ENCODE measurements at regions not wholly inside any gene's neighbourhood (a gene's known extent, or its start where the extent isn't known, plus 50 kb on each side); places are given as distances from the start of the nearest gene placed in this dataset.

DNA sequence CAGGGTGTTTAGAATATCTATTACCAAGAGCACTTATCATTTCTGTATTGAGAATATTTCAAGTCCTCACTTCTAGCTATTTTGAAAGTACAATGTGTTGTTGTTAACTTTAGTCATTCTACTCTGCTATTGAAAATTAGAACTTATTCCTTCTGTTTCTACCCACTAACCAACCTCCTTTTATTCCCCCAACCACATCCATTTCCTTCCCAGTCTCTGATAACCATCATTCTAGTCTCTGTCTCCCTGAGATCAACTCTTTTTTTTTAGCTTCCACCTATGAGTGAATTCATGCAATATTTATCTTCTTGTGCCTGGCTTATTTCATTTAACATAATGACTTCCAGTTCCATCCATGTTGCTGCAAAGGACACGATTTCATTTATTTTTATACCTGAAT lies 290.6 kb upstream of the OR4E1 start:
- H3K9me3 ChIP-seq = no peaks in the 10 kb centered on the region
- H3K27ac ChIP-seq = no peak overlapping the region

DNA sequence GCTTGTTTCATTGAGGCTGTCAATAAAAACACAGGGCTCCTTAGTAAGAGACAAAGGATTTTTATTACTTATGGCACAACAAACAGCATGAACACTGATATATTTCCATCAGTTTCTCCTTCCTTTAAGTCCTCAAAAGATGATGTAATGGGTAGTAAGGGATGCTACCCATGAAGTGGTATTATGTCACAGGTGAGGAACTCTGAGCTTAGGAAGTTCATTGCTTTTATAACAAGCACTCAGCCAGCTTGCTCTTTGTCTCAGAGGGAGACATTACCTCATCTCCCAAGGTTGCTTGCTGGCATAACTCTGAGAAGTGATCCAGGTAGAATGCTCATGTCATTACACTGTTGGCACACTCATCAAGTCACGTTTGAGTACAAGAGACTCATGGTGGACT lies 287.0 kb upstream of the OR4E1 start:
- no peak overlapping the region for H3K27ac ChIP-seq
- no peaks in the 10 kb centered on the region for H3K9me3 ChIP-seq
- 9 to 20% methylated on average over 1 of the region's 1 CpG for WGBS, 2 donors

More for the DNA sequence above, 290.6 kb upstream of the OR4E1 start:
- 67 to 82% methylated on average over 1 of the region's 1 CpG for WGBS, 2 donors
- Histone ChIP-seq H3K4me3 (replicated peaks in 1 of 3) (no peak overlapping the region), H3K27me3 (no peaks in the 10 kb centered on the region), H3K4me1 (no peaks in the 10 kb centered on the region), H3K36me3 (no peaks in the 10 kb centered on the region)
- intact Hi-C loops (cut with DNase I) = no loop called here
- DNase-seq = no peak
- no peak for TF ChIP-seq POLR2A (IDR thresholded peaks at IDR 0.05)
- TF ChIP-seq, protein P1, sequence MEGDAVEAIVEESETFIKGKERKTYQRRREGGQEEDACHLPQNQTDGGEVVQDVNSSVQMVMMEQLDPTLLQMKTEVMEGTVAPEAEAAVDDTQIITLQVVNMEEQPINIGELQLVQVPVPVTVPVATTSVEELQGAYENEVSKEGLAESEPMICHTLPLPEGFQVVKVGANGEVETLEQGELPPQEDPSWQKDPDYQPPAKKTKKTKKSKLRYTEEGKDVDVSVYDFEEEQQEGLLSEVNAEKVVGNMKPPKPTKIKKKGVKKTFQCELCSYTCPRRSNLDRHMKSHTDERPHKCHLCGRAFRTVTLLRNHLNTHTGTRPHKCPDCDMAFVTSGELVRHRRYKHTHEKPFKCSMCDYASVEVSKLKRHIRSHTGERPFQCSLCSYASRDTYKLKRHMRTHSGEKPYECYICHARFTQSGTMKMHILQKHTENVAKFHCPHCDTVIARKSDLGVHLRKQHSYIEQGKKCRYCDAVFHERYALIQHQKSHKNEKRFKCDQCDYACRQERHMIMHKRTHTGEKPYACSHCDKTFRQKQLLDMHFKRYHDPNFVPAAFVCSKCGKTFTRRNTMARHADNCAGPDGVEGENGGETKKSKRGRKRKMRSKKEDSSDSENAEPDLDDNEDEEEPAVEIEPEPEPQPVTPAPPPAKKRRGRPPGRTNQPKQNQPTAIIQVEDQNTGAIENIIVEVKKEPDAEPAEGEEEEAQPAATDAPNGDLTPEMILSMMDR (IDR thresholded peaks at IDR 0.05) = no peak

DNA sequence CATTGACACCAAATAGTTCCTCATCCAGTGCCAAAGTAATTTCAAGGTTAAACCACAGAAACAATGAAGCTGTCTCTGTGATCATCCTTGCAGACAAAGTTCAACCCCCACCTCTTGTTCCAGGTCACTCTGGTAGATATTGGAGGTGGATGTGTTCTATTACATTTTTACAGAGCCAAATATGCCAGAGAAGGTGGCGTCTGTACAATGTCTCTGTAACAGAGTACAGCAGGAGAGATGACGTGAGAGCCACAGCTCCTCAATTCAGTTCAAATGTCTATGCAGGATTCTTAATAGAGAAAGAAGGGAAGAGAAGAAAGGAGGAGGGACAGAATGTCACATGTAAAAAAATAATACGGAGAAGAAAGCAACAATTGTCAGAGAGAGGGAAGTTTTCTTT lies 268.3 kb upstream of the OR4E1 start:
- H3K36me3 ChIP-seq = no peaks in the 10 kb centered on the region

More for the DNA sequence above, 287.0 kb upstream of the OR4E1 start:
- no peak for DNase-seq
- intact Hi-C loops (cut with DNase I) = no loop called here
- no peaks in the 10 kb centered on the region for H3K27me3 ChIP-seq
- TF ChIP-seq, protein P1 (IDR thresholded peaks at IDR 0.05) = no peak
- no peaks in the 10 kb centered on the region for H3K4me1 ChIP-seq
- H3K4me3 ChIP-seq (replicated peaks in 1 of 3) = no peak overlapping the region
- no peaks in the 10 kb centered on the region for H3K36me3 ChIP-seq

DNA sequence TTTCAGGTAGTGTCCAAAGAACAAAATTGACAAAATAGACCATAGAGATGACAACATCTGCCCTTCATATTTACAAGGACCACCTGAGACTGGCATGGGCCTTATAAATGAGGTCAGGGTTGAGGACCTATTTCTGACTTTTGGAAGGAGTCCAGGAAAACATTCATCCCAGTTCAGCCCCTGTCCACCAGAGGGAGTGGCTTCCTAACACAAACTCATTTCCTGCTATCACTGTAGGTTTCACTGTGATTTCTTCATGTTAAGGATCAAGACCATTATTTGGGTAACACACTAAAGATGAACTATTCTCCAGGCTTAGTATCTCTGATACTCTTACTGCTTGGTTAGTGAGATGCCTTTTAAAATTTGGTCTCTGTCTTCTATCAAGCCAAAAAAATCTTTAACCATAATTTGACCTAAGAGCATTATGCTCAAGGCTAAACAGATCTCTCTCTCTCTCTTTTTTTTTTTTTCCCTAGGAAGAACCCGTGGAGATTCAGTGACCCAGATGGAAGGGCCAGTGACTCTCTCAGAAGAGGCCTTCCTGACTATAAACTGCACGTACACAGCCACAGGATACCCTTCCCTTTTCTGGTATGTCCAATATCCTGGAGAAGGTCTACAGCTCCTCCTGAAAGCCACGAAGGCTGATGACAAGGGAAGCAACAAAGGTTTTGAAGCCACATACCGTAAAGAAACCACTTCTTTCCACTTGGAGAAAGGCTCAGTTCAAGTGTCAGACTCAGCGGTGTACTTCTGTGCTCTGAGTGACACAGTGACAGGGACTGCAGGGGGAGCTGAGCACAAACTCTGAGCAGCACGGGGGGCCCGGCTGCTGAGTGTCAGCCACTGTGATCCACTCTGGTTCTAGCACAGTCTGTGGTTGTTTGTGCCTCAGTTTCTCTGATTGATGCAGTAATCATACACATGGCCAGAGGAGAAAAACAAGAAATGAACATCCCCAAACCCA lies 267.6 kb upstream of the OR4E1 start:
- no peak for TF ChIP-seq POLR2A (IDR thresholded peaks at IDR 0.05)
- TF ChIP-seq, protein P1 (IDR thresholded peaks at IDR 0.05) = peak in 3 of 6 experiments; percentile 12 to 42 (median 21)
- Histone ChIP-seq H3K27me3 (no peaks in the 10 kb centered on the region), H3K4me1 (no peaks in the 10 kb centered on the region), H3K4me3 (replicated peaks in 1 of 3) (no peak overlapping the region), H3K9me3 (no peaks in the 10 kb centered on the region), H3K36me3 (no peaks in the 10 kb centered on the region), H3K27ac (no peak overlapping the region)
- DNase-seq = peak; percentile 7 to 13
- 27 to 29% methylated on average over 7 of the region's 7 CpGs for WGBS, 2 donors
- intact Hi-C loops (cut with DNase I) = no loop called here

More for the DNA sequence above, 268.3 kb upstream of the OR4E1 start:
- intact Hi-C loops (cut with DNase I) = no loop called here
- Histone ChIP-seq H3K4me1 (no peaks in the 10 kb centered on the region), H3K4me3 (replicated peaks in 1 of 3) (no peak overlapping the region), H3K9me3 (no peaks in the 10 kb centered on the region), H3K27me3 (no peaks in the 10 kb centered on the region), H3K27ac (no peak overlapping the region)
- TF ChIP-seq, protein P1 (IDR thresholded peaks at IDR 0.05) = no peak
- TF ChIP-seq POLR2A (IDR thresholded peaks at IDR 0.05) = no peak
- WGBS, 2 donors = 73 to 86% methylated on average over 3 of the region's 3 CpGs
- no peak for DNase-seq

DNA sequence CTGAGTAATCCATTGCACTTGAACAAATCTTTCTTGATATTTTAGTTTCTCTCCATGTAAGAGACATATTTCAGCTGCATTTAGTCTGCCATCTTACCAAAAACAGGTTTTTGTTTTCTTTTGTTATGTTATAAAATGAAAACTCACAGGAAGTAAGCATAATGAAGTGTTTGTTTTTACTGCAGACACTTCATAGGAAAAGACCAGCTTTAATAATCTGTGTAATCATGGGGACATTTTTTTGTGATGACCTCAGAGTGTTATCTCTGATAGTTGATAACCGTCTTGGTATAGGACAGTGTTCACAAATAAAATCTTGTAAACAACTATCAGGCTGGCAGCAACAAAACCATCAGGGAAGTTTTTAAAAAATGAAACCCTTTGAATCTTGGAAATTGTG lies 266.2 kb upstream of the OR4E1 start:
- intact Hi-C loops (cut with DNase I) = no loop called here
- no peaks in the 10 kb centered on the region for H3K9me3 ChIP-seq
- DNase-seq = no peak

More for the DNA sequence above, 266.2 kb upstream of the OR4E1 start:
- Histone ChIP-seq H3K4me1 (no peaks in the 10 kb centered on the region), H3K36me3 (no peaks in the 10 kb centered on the region), H3K4me3 (replicated peaks in 1 of 3) (no peak overlapping the region), H3K27me3 (no peaks in the 10 kb centered on the region), H3K27ac (no peak overlapping the region)
- 76 to 80% methylated on average over 1 of the region's 1 CpG for WGBS, 2 donors
- no peak for TF ChIP-seq POLR2A (IDR thresholded peaks at IDR 0.05)
- TF ChIP-seq, protein P1 (IDR thresholded peaks at IDR 0.05) = no peak
